Thyroid gland (tissue), 4 donors: ENCODE measurements at regions not wholly inside any gene's neighbourhood (a gene's known extent, or its start where the extent isn't known, plus 50 kb on each side); places are given as distances from the start of the nearest gene placed in this dataset.

Source experiments
- CTCF ChIP-seq, 6 experiments: fragments of 200-600 bp in 3 of 6; fragments of 450-650 bp in 3 of 6; sonication (generic) in 3 of 6; IDR thresholded peaks; one replicate each; pipeline ENCODE4 v1.5.1; 2016 to 2019; ENCODE audit warnings: antibody characterized with exemption in 6 of 6, mild to moderate bottlenecking in 2 of 6, inconsistent platforms in 1 of 6, moderate library complexity in 1 of 6
- POLR2A ChIP-seq, 2 donors: fragments of 450-650 bp; IDR thresholded peaks; one replicate each; pipeline ENCODE4 v1.6.1; 2017; ENCODE audit warnings: antibody characterized with exemption in 2 of 2, mild to moderate bottlenecking in 2 of 2, moderate library complexity in 1 of 2

- TF ChIP-seq POLR2A (IDR thresholded peaks at IDR 0.05): no peak
- TF ChIP-seq CTCF (IDR thresholded peaks at IDR 0.05): no peak
Measured at GRCh38 chr17:70584255-70584654, 414.9 kb downstream of the KCNJ2 start.
